ENCODE measurements at regions not wholly inside any gene's neighbourhood (a gene's known extent, or its start where the extent isn't known, plus 50 kb on each side); places are given as distances from the start of the nearest gene placed in this dataset.

DNA sequence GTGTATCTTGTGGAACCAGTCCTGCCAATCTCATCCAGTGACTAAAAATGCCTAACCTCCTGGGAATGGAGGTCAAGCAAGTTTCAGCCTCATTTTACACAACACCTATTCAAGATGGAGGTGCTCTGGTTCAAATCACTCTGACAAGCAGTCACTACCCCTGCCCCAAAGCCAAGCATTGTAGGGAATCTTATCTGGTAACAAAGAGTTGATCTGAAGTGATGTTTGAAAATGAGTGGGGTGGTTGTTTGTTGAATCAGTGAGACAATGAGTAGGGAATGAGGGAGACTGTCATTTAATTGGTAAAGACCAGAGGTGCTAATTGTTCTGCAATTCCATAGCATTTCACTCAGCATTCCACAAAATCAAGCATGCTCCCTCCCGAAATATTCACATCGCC is 132.0 kb downstream of the RND3 start:
- TF ChIP-seq, protein P1, sequence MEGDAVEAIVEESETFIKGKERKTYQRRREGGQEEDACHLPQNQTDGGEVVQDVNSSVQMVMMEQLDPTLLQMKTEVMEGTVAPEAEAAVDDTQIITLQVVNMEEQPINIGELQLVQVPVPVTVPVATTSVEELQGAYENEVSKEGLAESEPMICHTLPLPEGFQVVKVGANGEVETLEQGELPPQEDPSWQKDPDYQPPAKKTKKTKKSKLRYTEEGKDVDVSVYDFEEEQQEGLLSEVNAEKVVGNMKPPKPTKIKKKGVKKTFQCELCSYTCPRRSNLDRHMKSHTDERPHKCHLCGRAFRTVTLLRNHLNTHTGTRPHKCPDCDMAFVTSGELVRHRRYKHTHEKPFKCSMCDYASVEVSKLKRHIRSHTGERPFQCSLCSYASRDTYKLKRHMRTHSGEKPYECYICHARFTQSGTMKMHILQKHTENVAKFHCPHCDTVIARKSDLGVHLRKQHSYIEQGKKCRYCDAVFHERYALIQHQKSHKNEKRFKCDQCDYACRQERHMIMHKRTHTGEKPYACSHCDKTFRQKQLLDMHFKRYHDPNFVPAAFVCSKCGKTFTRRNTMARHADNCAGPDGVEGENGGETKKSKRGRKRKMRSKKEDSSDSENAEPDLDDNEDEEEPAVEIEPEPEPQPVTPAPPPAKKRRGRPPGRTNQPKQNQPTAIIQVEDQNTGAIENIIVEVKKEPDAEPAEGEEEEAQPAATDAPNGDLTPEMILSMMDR (IDR thresholded peaks at IDR 0.05; ENCODE audit: low read depth, low read length), result no peak
- TF ChIP-seq EZH2phosphoT487 (IDR thresholded peaks at IDR 0.05; ENCODE audit: low read depth), result no peak
